ENCODE measurements at regions not wholly inside any gene's neighbourhood (a gene's known extent, or its start where the extent isn't known, plus 50 kb on each side); places are given as distances from the start of the nearest gene placed in this dataset.
"Not testable (repeated sequence)": the region's sequence is repeated elsewhere in the genome, so short reads cannot be mapped to it uniquely, and the experiment has no call there.

- no peak for TF ChIP-seq CTCF (IDR thresholded peaks at IDR 0.05; ENCODE audit: control extremely low read depth, extremely low read depth, low read depth, missing control alignments)
- POLR2A ChIA-PET, result no interaction called here
- no peak for DNase-seq (ENCODE audit: extremely low spot score)
- CTCF ChIA-PET, result no interaction called here
Observed at GRCh38 chr7:156510966-156511365, 129.6 kb upstream of the RNF32 start.

- POLR2A ChIA-PET, result no interaction called here
- no peak for DNase-seq (ENCODE audit: extremely low spot score)
- CTCF ChIA-PET, result interaction anchor here (1.4 kb wide), 1 partner anchor 13 kb away, joined by 3 read pairs; no protein-coding TSS in a partner anchor
- no peak for TF ChIP-seq CTCF (IDR thresholded peaks at IDR 0.05; ENCODE audit: control extremely low read depth, extremely low read depth, low read depth, missing control alignments)
Observed at GRCh38 chr7:156509216-156509615, 131.4 kb upstream of the RNF32 start.

- no peak for TF ChIP-seq CTCF (IDR thresholded peaks at IDR 0.05; ENCODE audit: control extremely low read depth, extremely low read depth, low read depth, missing control alignments)
- no peak for DNase-seq (ENCODE audit: extremely low spot score)
- ChIA-PET POLR2A (no interaction called here), CTCF (no interaction called here)
Observed at GRCh38 chr7:156505876-156506275, 134.7 kb upstream of the RNF32 start.

GRCh38 chr7:156504687-156505545 lies 135.7 kb upstream of the RNF32 start:
- ChIA-PET POLR2A (no interaction called here), CTCF (interaction anchor here (0.7 kb wide), 1 partner anchor 10 kb away, joined by 3 read pairs; no protein-coding TSS in a partner anchor)
- TF ChIP-seq CTCF (IDR thresholded peaks at IDR 0.05; ENCODE audit: control extremely low read depth, extremely low read depth, low read depth, missing control alignments), result no peak
- no peak for DNase-seq (ENCODE audit: extremely low spot score)

GRCh38 chr7:156504006-156504405 lies 136.6 kb upstream of the RNF32 start:
- DNase-seq (ENCODE audit: extremely low spot score), result no peak
- ChIA-PET POLR2A (no interaction called here), CTCF (interaction anchor here (1.0 kb wide), 1 partner anchor 70 kb away, joined by 3 read pairs; no protein-coding TSS in a partner anchor)
- no peak for TF ChIP-seq CTCF (IDR thresholded peaks at IDR 0.05; ENCODE audit: control extremely low read depth, extremely low read depth, low read depth, missing control alignments)

GRCh38 chr7:156503196-156503595 lies 137.4 kb upstream of the RNF32 start:
- no peak for TF ChIP-seq CTCF (IDR thresholded peaks at IDR 0.05; ENCODE audit: control extremely low read depth, extremely low read depth, low read depth, missing control alignments)
- ChIA-PET POLR2A (no interaction called here), CTCF (interaction anchor here (1.0 kb wide), 1 partner anchor 70 kb away, joined by 3 read pairs; no protein-coding TSS in a partner anchor)
- no peak for DNase-seq (ENCODE audit: extremely low spot score)

- DNase-seq (ENCODE audit: extremely low spot score); POLR2A ChIA-PET; CTCF ChIA-PET: not testable (repeated sequence)
Observed at GRCh38 chr7:156501815-156502214, 138.8 kb upstream of the RNF32 start.
